Left lung (tissue), 4 donors: ENCODE measurements at regions not wholly inside any gene's neighbourhood (a gene's known extent, or its start where the extent isn't known, plus 50 kb on each side); places are given as distances from the start of the nearest gene placed in this dataset.
"Not testable (repeated sequence)": the region's sequence is repeated elsewhere in the genome, so short reads cannot be mapped to it uniquely, and the experiment has no call there.

Source experiments
- ATAC-seq: fragments of 200-7000 bp; cut with Tn5 transposase; one replicate; pipeline ENCODE4 v1.9.1; 2020; ENCODE audit warnings: moderate library complexity
- DNase-seq, 4 donors: peaks; one replicate each; pipeline ENCODE4 v3.0.0-alpha.2; 2013 to 2020
- H3K27ac ChIP-seq, 2 donors: fragments of 200-600 bp; sonication (generic) in 1 of 2; one replicate each; pipeline versions ENCODE4 v1.5.0 to v1.8.0; 2020 to 2021
- H3K27me3 ChIP-seq, 2 donors: fragments of 200-600 bp; sonication (generic) in 1 of 2; one replicate each; pipeline versions ENCODE4 v1.5.0 to v1.8.0; 2020 to 2021
- H3K36me3 ChIP-seq, 2 donors: fragments of 200-600 bp; sonication (generic) in 1 of 2; one replicate each; pipeline versions ENCODE4 v1.5.0 to v1.8.0; 2020 to 2021
- H3K4me1 ChIP-seq, 2 donors: fragments of 200-600 bp; one replicate each; pipeline ENCODE4 v1.8.0; 2021
- H3K4me3 ChIP-seq, 2 donors: fragments of 200-600 bp; sonication (generic) in 1 of 2; one replicate each; pipeline versions ENCODE4 v1.5.0 to v1.8.0; 2020 to 2021; ENCODE audit warnings: mild to moderate bottlenecking in 1 of 2
- H3K9me3 ChIP-seq, 2 donors: fragments of 200-600 bp; sonication (generic) in 1 of 2; one replicate each; pipeline versions ENCODE4 v1.5.0 to v1.8.0; 2020 to 2021
- CTCF ChIP-seq, 2 donors: fragments of 200-600 bp; sonication (generic) in 1 of 2; IDR thresholded peaks; one replicate each; pipeline versions ENCODE4 v1.5.0 to v1.8.0; 2021; ENCODE audit warnings: antibody characterized with exemption in 2 of 2
- intact Hi-C, 2 donors: fragments of 100-400 bp; cut with DNase I; formaldehyde crosslinking; loops; one replicate each; pipeline versions ENCODE4 v1.11.2 to v1.14.2; 2022
- donor health status: DM: no; HTN: yes; CAD: no.
- donor health status: DM: no; HTN: no; CAD: no.

GRCh38 chrY:12500096-12500495 lies 200.9 kb upstream of the USP9Y start:
- H3K9me3 ChIP-seq, result no peaks in the 10 kb centered on the region
- no peak overlapping the region for H3K27ac ChIP-seq
- DNase-seq (no peak), ATAC-seq (no peak)
- H3K36me3 ChIP-seq, result no peaks in the 10 kb centered on the region
- no peak for TF ChIP-seq CTCF (IDR thresholded peaks at IDR 0.05)
- no peaks in the 10 kb centered on the region for H3K4me1 ChIP-seq
- H3K27me3 ChIP-seq, result no peaks in the 10 kb centered on the region
- no peak overlapping the region for H3K4me3 ChIP-seq
- intact Hi-C loops, result no loop called here

GRCh38 chrY:12504028-12504427 lies 197.0 kb upstream of the USP9Y start:
- H3K27me3 ChIP-seq, DNase-seq, H3K4me3 ChIP-seq, ATAC-seq, H3K4me1 ChIP-seq, H3K36me3 ChIP-seq, H3K27ac ChIP-seq, H3K9me3 ChIP-seq, intact Hi-C loops: not testable (repeated sequence)

GRCh38 chrY:12517338-12517737 lies 183.7 kb upstream of the USP9Y start:
- intact Hi-C loops, result no loop called here
- TF ChIP-seq CTCF (IDR thresholded peaks at IDR 0.05), result no peak
- ATAC-seq, result no peak

GRCh38 chrY:12525206-12525605 lies 175.8 kb upstream of the USP9Y start:
- no peaks in the 10 kb centered on the region for H3K4me1 ChIP-seq

More at GRCh38 chrY:12517338-12517737, 183.7 kb upstream of the USP9Y start:
- Histone ChIP-seq H3K4me1 (no peaks in the 10 kb centered on the region), H3K36me3 (no peaks in the 10 kb centered on the region), H3K9me3 (no peaks in the 10 kb centered on the region), H3K27ac (no peak overlapping the region), H3K27me3 (no peaks in the 10 kb centered on the region), H3K4me3 (no peak overlapping the region)
- no peak for DNase-seq

GRCh38 chrY:12526362-12527063 lies 174.5 kb upstream of the USP9Y start:
- Histone ChIP-seq H3K27me3 (no peaks in the 10 kb centered on the region), H3K36me3 (no peaks in the 10 kb centered on the region), H3K4me3 (no peak overlapping the region), H3K9me3 (no peaks in the 10 kb centered on the region), H3K27ac (no peak overlapping the region), H3K4me1 (no peaks in the 10 kb centered on the region)
- ATAC-seq, result no peak
- DNase-seq, result no peak
- no peak for TF ChIP-seq CTCF (IDR thresholded peaks at IDR 0.05)
- intact Hi-C loops, result no loop called here

More at GRCh38 chrY:12525206-12525605, 175.8 kb upstream of the USP9Y start:
- Histone ChIP-seq H3K27me3 (no peaks in the 10 kb centered on the region), H3K27ac (no peak overlapping the region), H3K36me3 (no peaks in the 10 kb centered on the region), H3K4me3 (no peak overlapping the region), H3K9me3 (no peaks in the 10 kb centered on the region)
- DNase-seq (no peak), ATAC-seq (no peak)
- intact Hi-C loops, result no loop called here
- no peak for TF ChIP-seq CTCF (IDR thresholded peaks at IDR 0.05)
